GM18519 (cell line): ENCODE measurements at regions not wholly inside any gene's neighbourhood (a gene's known extent, or its start where the extent isn't known, plus 50 kb on each side); places are given as distances from the start of the nearest gene placed in this dataset.

Experiments used
- ATAC-seq: cut with Tn5 transposase; IDR thresholded peaks from one replicate; pipeline ENCODE4 v1.9.1; 2021; ENCODE audit warnings: mild to moderate bottlenecking, moderate library complexity; ENCODE audit not compliant: unreplicated experiment, low FRiP score

GRCh38 chr4:45650545-45650944 is 473.3 kb downstream of the GABRG1 start:
- no peak for ATAC-seq

GRCh38 chr4:45648846-45649245 is 475.0 kb downstream of the GABRG1 start:
- ATAC-seq, result no peak

- ATAC-seq, result no peak
Observed at GRCh38 chr4:45647823-45648222, 476.0 kb downstream of the GABRG1 start.

GRCh38 chr4:45646885-45647590 is 476.8 kb downstream of the GABRG1 start:
- no peak for ATAC-seq

- no peak for ATAC-seq
Observed at GRCh38 chr4:45640281-45640680, 483.6 kb downstream of the GABRG1 start.

- ATAC-seq, result no peak
Observed at GRCh38 chr4:45638641-45639040, 485.2 kb downstream of the GABRG1 start.

- no peak for ATAC-seq
Observed at GRCh38 chr4:45636175-45636574, 487.7 kb downstream of the GABRG1 start.

- ATAC-seq, result no peak
Observed at GRCh38 chr4:45629717-45630116, 494.1 kb downstream of the GABRG1 start.

- ATAC-seq, result no peak
Observed at GRCh38 chr4:45621971-45622370, 501.9 kb downstream of the GABRG1 start.

- ATAC-seq, result no peak
Observed at GRCh38 chr4:45620808-45621207, 503.0 kb downstream of the GABRG1 start.

- no peak for ATAC-seq
Observed at GRCh38 chr4:45596379-45597101, 527.3 kb downstream of the GABRG1 start.

GRCh38 chr4:45580334-45580733 is 543.5 kb downstream of the GABRG1 start:
- no peak for ATAC-seq

- no peak for ATAC-seq
Observed at GRCh38 chr4:45578874-45579273, 545.0 kb downstream of the GABRG1 start.

GRCh38 chr4:45576275-45576674 is 547.6 kb downstream of the GABRG1 start:
- no peak for ATAC-seq

GRCh38 chr4:45569619-45570018 is 554.2 kb downstream of the GABRG1 start:
- no peak for ATAC-seq

GRCh38 chr4:45568694-45569093 is 555.2 kb downstream of the GABRG1 start:
- ATAC-seq, result no peak

GRCh38 chr4:45566896-45567603 is 556.8 kb downstream of the GABRG1 start:
- ATAC-seq, result no peak

GRCh38 chr4:45554423-45554822 is 569.4 kb downstream of the GABRG1 start:
- no peak for ATAC-seq

GRCh38 chr4:45550766-45551366 is 573.0 kb downstream of the GABRG1 start:
- no peak for ATAC-seq

- no peak for ATAC-seq
Observed at GRCh38 chr4:45539142-45539814, 584.6 kb downstream of the GABRG1 start.

- ATAC-seq, result no peak
Observed at GRCh38 chr4:45530498-45530897, 593.4 kb downstream of the GABRG1 start.
